Upper lobe of left lung (tissue), 4 donors: ENCODE measurements at regions not wholly inside any gene's neighbourhood (a gene's known extent, or its start where the extent isn't known, plus 50 kb on each side); places are given as distances from the start of the nearest gene placed in this dataset.

ENCODE experiments used
- CTCF ChIP-seq, 6 experiments: fragments of 450-650 bp in 4 of 6; fragments of 200-600 bp in 2 of 6; sonication (generic) in 2 of 6; IDR thresholded peaks; one replicate each; pipeline ENCODE4 v1.5.1; 2016 to 2019; ENCODE audit warnings: antibody characterized with exemption in 6 of 6
- POLR2AphosphoS5 ChIP-seq, 2 donors: sonication (generic); formaldehyde crosslinking; IDR thresholded peaks; one replicate each; pipeline ENCODE4 v1.5.1; 2017; ENCODE audit warnings: antibody characterized with exemption in 2 of 2

DNA sequence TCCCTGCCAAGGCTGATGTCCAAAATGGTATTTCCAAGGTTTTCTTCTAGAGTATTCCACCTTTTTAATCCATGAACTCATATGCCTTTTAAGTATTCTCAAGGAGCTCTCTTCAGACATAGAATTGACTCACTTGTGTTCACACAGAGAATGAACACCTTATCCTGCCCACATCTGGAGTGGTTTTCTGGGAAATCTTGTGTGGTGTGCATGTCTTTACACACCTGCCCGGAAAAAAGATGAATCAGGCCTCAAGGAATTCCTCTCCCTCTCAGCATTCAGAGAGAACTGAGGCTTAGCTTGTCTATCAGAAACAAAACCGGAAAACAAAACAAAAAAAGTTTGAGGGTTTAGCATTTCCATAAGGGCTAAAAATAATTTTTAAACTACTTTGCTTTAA lies 148.8 kb downstream of the TFAP2A start:
- TF ChIP-seq CTCF (IDR thresholded peaks at IDR 0.05) (no peak), POLR2AphosphoS5 (IDR thresholded peaks at IDR 0.05) (no peak)
